PC-3 (cell line): ENCODE measurements at regions not wholly inside any gene's neighbourhood (a gene's known extent, or its start where the extent isn't known, plus 50 kb on each side); places are given as distances from the start of the nearest gene placed in this dataset.

Source experiments
- ATAC-seq: fragments of 200-7000 bp; cut with Tn5 transposase; 2 replicates; pipeline ENCODE4 v1.9.1; 2020; ENCODE audit warnings: mild to moderate bottlenecking, moderate library complexity
- BruUV-seq: library from RNA; stranded (reverse); fragments of 400-500 nt; replicated peaks from 2 replicates; lab custom pipeline; 2021; lab: Mats Ljungman, UMichigan
- CTCF ChIA-PET: fragments of 300-600 bp; sonication (Branson Sonifier 250); formaldehyde crosslinking; loops from one replicate; lab custom pipeline; 2022; ENCODE audit warnings: antibody characterized with exemption; lab: Charles Lee
- POLR2A ChIA-PET: fragments of 300-600 bp; sonication (Branson Sonifier 250); formaldehyde crosslinking; loops from one replicate; lab custom pipeline; 2022; ENCODE audit warnings: antibody characterized with exemption; ENCODE audit not compliant: unreplicated experiment; lab: Charles Lee
- DNase-seq: peaks from one replicate; pipeline ENCODE4 v3.0.0-alpha.2; 2015
- H2AFZ ChIP-seq: fragments of 300-600 bp; sonication (generic); 2 replicates; pipeline ENCODE4 v1.6.0; 2016; ENCODE audit warnings: antibody characterized with exemption, low read length
- H3F3A ChIP-seq: fragments of 300-600 bp; sonication (generic); one replicate; pipeline ENCODE4 v1.6.0; 2017; ENCODE audit warnings: antibody characterized with exemption, low read length, control low read depth, mild to moderate bottlenecking; ENCODE audit not compliant: unreplicated experiment
- H3K27ac ChIP-seq: fragments of 300-600 bp; sonication (generic); 2 replicates; pipeline ENCODE4 v1.5.1; 2016; ENCODE audit warnings: mild to moderate bottlenecking, low read length
- H3K27me3 ChIP-seq: fragments of 300-600 bp; sonication (generic); 2 replicates; pipeline ENCODE4 v1.6.1; 2016; ENCODE audit warnings: low read length, mixed read lengths
- H3K36me3 ChIP-seq: fragments of 300-600 bp; sonication (generic); 2 replicates; pipeline ENCODE4 v1.6.1; 2016; ENCODE audit warnings: low read depth, mixed run types, low read length, mixed read lengths
- H3K4me1 ChIP-seq: fragments of 300-600 bp; sonication (generic); 2 replicates; pipeline ENCODE4 v1.5.1; 2016; ENCODE audit warnings: low read length; ENCODE audit not compliant: insufficient read depth
- H3K4me2 ChIP-seq: fragments of 300-600 bp; sonication (generic); 2 replicates; pipeline ENCODE4 v1.6.0; 2016; ENCODE audit warnings: low read length
- H3K4me3 ChIP-seq: fragments of 300-600 bp; sonication (generic); 2 replicates; pipeline ENCODE4 v1.5.1; 2016; ENCODE audit warnings: mild to moderate bottlenecking, low read length, mixed read lengths
- H3K79me2 ChIP-seq: fragments of 300-600 bp; sonication (generic); 2 replicates; pipeline ENCODE4 v1.6.1; 2017; ENCODE audit warnings: low read length, mixed read lengths
- H3K9ac ChIP-seq: fragments of 300-600 bp; sonication (generic); 2 replicates; pipeline ENCODE4 v1.6.0; 2016; ENCODE audit warnings: mild to moderate bottlenecking, low read length
- H3K9me2 ChIP-seq: fragments of 300-600 bp; sonication (generic); replicated peaks from 2 replicates; pipeline ENCODE4 v1.6.1; 2016; ENCODE audit warnings: mixed run types, low read length, mixed read lengths
- H3K9me3 ChIP-seq: fragments of 300-600 bp; sonication (generic); 2 replicates; pipeline ENCODE4 v1.6.1; 2016; ENCODE audit warnings: low read length, mixed read lengths
- H4K20me1 ChIP-seq: fragments of 300-600 bp; sonication (generic); 2 replicates; pipeline ENCODE4 v1.6.1; 2016; ENCODE audit warnings: low read length, mixed read lengths
- EZH2 ChIP-seq: fragments of 300-600 bp; sonication (generic); IDR thresholded peaks from one replicate; pipeline ENCODE4 v1.6.1; 2017; ENCODE audit warnings: antibody characterized with exemption, mild to moderate bottlenecking, low read length; ENCODE audit not compliant: unreplicated experiment
- EZH2phosphoT487 ChIP-seq: fragments of 300-600 bp; sonication (generic); IDR thresholded peaks from 2 replicates; pipeline ENCODE4 v1.6.1; 2018; ENCODE audit warnings: mild to moderate bottlenecking, antibody characterized with exemption, low read length, borderline replicate concordance
- intact Hi-C: fragments of 100-400 bp; cut with micrococcal nuclease; formaldehyde crosslinking; loops from 2 replicates; pipeline ENCODE4 v1.9.0; 2023
- TF ChIP-seq, protein P1 (sequence below): fragments of 300-600 bp; sonication (generic); conservative IDR thresholded peaks from 2 replicates; pipeline ENCODE4 v1.5.1; 2017; ENCODE audit warnings: antibody characterized with exemption, low read depth, mild to moderate bottlenecking, low read length

DNA sequence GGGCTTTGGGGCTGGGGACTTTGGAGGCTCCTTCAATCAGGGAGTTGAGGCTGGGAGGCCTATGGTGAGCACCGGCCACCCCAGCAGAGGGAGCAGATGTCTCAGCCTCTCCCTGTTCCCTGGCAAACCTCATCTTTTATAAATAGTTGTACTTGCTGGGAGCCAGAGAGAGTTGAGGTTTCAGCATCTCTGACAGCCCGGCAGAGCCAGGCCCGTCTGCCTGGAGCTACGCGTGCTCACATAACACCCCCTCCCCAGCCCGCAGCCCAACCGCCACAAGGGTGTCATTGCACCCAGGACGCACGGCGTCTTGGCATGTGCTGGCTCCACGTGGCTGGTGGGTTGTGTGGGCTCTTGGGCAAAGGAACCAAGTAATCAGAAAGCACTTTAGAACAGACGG, 127.1 kb downstream of the CHST1 start:
- no peak overlapping the region for H3K27ac ChIP-seq
- DNase-seq = no peak
- no peaks in the 10 kb centered on the region for H3K79me2 ChIP-seq
- CTCF ChIA-PET = no interaction called here
- H3K9me2 ChIP-seq = no peaks in the 10 kb centered on the region
- H3K9me3 ChIP-seq = no peaks in the 10 kb centered on the region
- no peak for TF ChIP-seq EZH2phosphoT487
- no peak for TF ChIP-seq EZH2
- TF ChIP-seq, protein P1, sequence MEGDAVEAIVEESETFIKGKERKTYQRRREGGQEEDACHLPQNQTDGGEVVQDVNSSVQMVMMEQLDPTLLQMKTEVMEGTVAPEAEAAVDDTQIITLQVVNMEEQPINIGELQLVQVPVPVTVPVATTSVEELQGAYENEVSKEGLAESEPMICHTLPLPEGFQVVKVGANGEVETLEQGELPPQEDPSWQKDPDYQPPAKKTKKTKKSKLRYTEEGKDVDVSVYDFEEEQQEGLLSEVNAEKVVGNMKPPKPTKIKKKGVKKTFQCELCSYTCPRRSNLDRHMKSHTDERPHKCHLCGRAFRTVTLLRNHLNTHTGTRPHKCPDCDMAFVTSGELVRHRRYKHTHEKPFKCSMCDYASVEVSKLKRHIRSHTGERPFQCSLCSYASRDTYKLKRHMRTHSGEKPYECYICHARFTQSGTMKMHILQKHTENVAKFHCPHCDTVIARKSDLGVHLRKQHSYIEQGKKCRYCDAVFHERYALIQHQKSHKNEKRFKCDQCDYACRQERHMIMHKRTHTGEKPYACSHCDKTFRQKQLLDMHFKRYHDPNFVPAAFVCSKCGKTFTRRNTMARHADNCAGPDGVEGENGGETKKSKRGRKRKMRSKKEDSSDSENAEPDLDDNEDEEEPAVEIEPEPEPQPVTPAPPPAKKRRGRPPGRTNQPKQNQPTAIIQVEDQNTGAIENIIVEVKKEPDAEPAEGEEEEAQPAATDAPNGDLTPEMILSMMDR = no peak
- intact Hi-C loops = no loop called here
- H4K20me1 ChIP-seq = no peaks in the 10 kb centered on the region
- no peak overlapping the region for H3K9ac ChIP-seq
- POLR2A ChIA-PET = no interaction called here
- no peak overlapping the region for H3K4me2 ChIP-seq
- H3K4me3 ChIP-seq = no peak overlapping the region
- H2AFZ ChIP-seq = no peak overlapping the region
- no peaks in the 10 kb centered on the region for H3F3A ChIP-seq
- H3K27me3 ChIP-seq = peaks cover 11% of the 10 kb centered on the region; the same call in 1 of the 2 replicates
- no TSS peak for BruUV-seq
- no peak for ATAC-seq
- no peaks in the 10 kb centered on the region for H3K4me1 ChIP-seq
- no peaks in the 10 kb centered on the region for H3K36me3 ChIP-seq

DNA sequence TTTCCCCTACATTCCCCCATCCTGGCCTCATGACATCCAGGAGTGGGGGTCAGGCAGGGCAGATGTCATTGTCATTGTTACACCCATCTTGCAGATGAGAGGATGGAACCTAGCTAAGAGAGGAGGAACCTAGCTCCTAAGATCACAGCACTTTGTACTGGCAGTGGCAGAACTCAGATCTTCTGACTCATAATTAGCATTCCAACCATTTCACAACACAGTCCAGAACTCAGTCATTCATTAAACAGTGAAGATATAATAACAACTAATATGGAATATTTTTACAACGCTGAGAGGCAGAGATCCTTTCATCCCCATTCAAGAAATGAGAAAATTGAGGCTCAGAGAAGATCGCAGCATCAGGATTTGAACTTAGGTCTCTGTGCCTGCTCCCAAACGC, 127.8 kb downstream of the CHST1 start:
- DNase-seq (no peak), ATAC-seq (no peak)
- peaks cover 11% of the 10 kb centered on the region; the same call in 1 of the 2 replicates for H3K27me3 ChIP-seq
- no peaks in the 10 kb centered on the region for H3K4me1 ChIP-seq
- H3F3A ChIP-seq = no peaks in the 10 kb centered on the region
- no peak overlapping the region for H3K4me2 ChIP-seq
- POLR2A ChIA-PET = no interaction called here
- no peaks in the 10 kb centered on the region for H4K20me1 ChIP-seq
- BruUV-seq = no TSS peak
- no peaks in the 10 kb centered on the region for H3K9me2 ChIP-seq
- TF ChIP-seq, protein P1 = no peak
- TF ChIP-seq EZH2phosphoT487 = no peak
- no peak for TF ChIP-seq EZH2
- H3K36me3 ChIP-seq = no peaks in the 10 kb centered on the region
- no peaks in the 10 kb centered on the region for H3K9me3 ChIP-seq
- H3K9ac ChIP-seq = no peak overlapping the region
- no peaks in the 10 kb centered on the region for H3K79me2 ChIP-seq
- no peak overlapping the region for H3K27ac ChIP-seq
- no peak overlapping the region for H3K4me3 ChIP-seq
- no peak overlapping the region for H2AFZ ChIP-seq
- CTCF ChIA-PET = no interaction called here
- intact Hi-C loops = no loop called here

DNA sequence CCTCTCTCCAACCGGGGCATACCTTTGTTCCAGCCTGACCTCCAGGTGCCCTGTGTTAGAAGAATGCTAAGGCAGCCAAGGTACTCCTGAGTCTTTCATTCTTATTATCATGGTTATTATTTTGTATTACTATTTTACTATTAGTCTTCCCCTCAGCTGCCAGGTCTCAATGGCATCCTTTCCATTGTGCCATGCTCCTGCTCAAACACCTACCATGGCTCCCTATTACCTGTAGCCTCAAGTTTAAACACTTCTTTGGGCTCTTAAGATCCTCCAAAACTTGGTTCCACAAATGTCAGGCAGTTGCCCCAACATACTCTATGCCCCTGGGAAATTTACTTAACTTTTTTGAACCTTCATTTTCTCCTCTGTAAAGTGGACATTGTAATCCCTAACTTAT, 130.4 kb downstream of the CHST1 start:
- Histone ChIP-seq H2AFZ (no peak overlapping the region), H3K9me2 (no peaks in the 10 kb centered on the region), H3K9ac (no peak overlapping the region), H3F3A (no peaks in the 10 kb centered on the region), H3K79me2 (no peaks in the 10 kb centered on the region), H3K27me3 (peaks cover 12% of the 10 kb centered on the region; the same call in 1 of the 2 replicates), H3K9me3 (no peaks in the 10 kb centered on the region), H3K27ac (no peak overlapping the region), H3K4me3 (no peak overlapping the region), H4K20me1 (no peaks in the 10 kb centered on the region), H3K4me2 (no peak overlapping the region), H3K4me1 (no peaks in the 10 kb centered on the region), H3K36me3 (no peaks in the 10 kb centered on the region)
- intact Hi-C loops = no loop called here
- ChIA-PET POLR2A (no interaction called here), CTCF (no interaction called here)
- ATAC-seq = no peak
- no TSS peak for BruUV-seq
- no peak for DNase-seq
- no peak for TF ChIP-seq EZH2
- no peak for TF ChIP-seq EZH2phosphoT487
- TF ChIP-seq, protein P1 = no peak
